Common myeloid progenitor, CD34-positive (primary cell): ENCODE measurements at regions not wholly inside any gene's neighbourhood (a gene's known extent, or its start where the extent isn't known, plus 50 kb on each side); places are given as distances from the start of the nearest gene placed in this dataset.
"Not testable (repeated sequence)": the region's sequence is repeated elsewhere in the genome, so short reads cannot be mapped to it uniquely, and the experiment has no call there.

ENCODE experiments used
- CTCF ChIA-PET: fragments of 350-600 bp; sonication (Branson Sonifier 250); formaldehyde crosslinking; loops from one replicate; lab custom pipeline; 2021; ENCODE audit warnings: antibody characterized with exemption; lab: Charles Lee
- POLR2A ChIA-PET: fragments of 350-600 bp; sonication (Branson Sonifier 250); formaldehyde crosslinking; loops from one replicate; lab custom pipeline; 2021; ENCODE audit warnings: antibody characterized with exemption; lab: Charles Lee
- DNase-seq, 3 donors: peaks; one replicate each; pipeline versions ENCODE4 v3.0.0 to v3.0.0-alpha.2; 2013
- H3K27ac ChIP-seq, 2 experiments: 1 replicate in 1 of 2; 2 replicates in 1 of 2; pipeline ENCODE4 v1.7.0; 2013; ENCODE audit warnings: inconsistent platforms in 2 of 2, low read length in 2 of 2, mild to moderate bottlenecking in 2 of 2, low read depth in 1 of 2, moderate library complexity in 1 of 2; ENCODE audit not compliant: severe bottlenecking in 2 of 2, insufficient read depth in 1 of 2, poor library complexity in 1 of 2
- H3K27me3 ChIP-seq, 5 experiments: replicated peaks in 2 of 5; 1 replicate in 3 of 5; 2 replicates in 2 of 5; pipeline versions ENCODE4 v1.6.1 to v1.7.0; 2013; ENCODE audit warnings: low read length in 4 of 5, mild to moderate bottlenecking in 2 of 5, moderate library complexity in 2 of 5, inconsistent platforms in 1 of 5; ENCODE audit not compliant: insufficient read depth in 5 of 5, control insufficient read depth in 4 of 5
- H3K36me3 ChIP-seq, 4 experiments: 1 replicate in 2 of 4; 2 replicates in 2 of 4; pipeline versions ENCODE4 v1.6.1 to v1.7.0; 2013; ENCODE audit warnings: low read length in 3 of 4, control low read depth in 1 of 4, mild to moderate bottlenecking in 1 of 4; ENCODE audit not compliant: control insufficient read depth in 4 of 4, insufficient read depth in 4 of 4
- H3K4me1 ChIP-seq, 4 experiments: 1 replicate in 3 of 4; 2 replicates in 1 of 4; pipeline versions ENCODE4 v1.6.1 to v1.7.1; 2013; ENCODE audit warnings: low read length in 3 of 4, mild to moderate bottlenecking in 3 of 4, control low read depth in 1 of 4, inconsistent platforms in 1 of 4, moderate library complexity in 1 of 4; ENCODE audit not compliant: control insufficient read depth in 4 of 4, insufficient read depth in 4 of 4; ENCODE audit errors: control extremely low read depth in 1 of 4
- H3K4me3 ChIP-seq, 7 experiments: 1 replicate in 4 of 7; 2 replicates in 3 of 7; pipeline versions ENCODE4 v1.5.1 to v1.7.0; 2013; ENCODE audit warnings: mild to moderate bottlenecking in 7 of 7, low read length in 6 of 7, moderate library complexity in 6 of 7, inconsistent platforms in 2 of 7, low read depth in 2 of 7, control low read depth in 1 of 7; ENCODE audit not compliant: insufficient read depth in 4 of 7, control insufficient read depth in 1 of 7; ENCODE audit errors: extremely low read depth in 1 of 7
- H3K9me3 ChIP-seq, 5 experiments: 1 replicate in 4 of 5; 2 replicates in 1 of 5; pipeline versions ENCODE4 v1.6.1 to v1.7.1; 2013; ENCODE audit warnings: low read length in 4 of 5, mild to moderate bottlenecking in 2 of 5, inconsistent platforms in 1 of 5, low read depth in 1 of 5, moderate library complexity in 1 of 5; ENCODE audit not compliant: control insufficient read depth in 4 of 5, insufficient read depth in 2 of 5; ENCODE audit errors: control extremely low read depth in 1 of 5
- WGBS: methylation state at CpG from one replicate; pipeline ENCODE4 v1.1.5; 2013; ENCODE audit not compliant: insufficient coverage; 5-methylcytosine and 5-hydroxymethylcytosine counted together

DNA sequence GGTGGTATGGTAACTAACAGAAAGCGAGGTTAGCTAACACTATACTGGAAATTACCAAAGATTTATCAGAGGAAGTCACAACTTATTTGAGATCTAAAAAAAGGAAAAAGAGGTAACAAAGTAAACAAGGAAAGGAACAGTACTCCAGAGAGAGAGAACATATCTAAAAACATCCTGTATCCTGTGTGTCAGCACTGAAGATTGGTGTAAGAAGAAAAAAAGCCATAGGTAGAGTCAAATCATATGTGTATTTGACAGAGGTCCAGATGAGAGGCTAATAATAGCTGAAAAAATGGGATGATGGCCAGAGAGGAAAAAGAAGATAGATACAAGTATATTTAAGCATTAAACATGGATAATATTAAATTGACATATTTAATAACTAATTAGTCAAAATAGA, 802.0 kb upstream of the FAM174A start:
- POLR2A ChIA-PET, CTCF ChIA-PET, H3K4me3 ChIP-seq, H3K36me3 ChIP-seq, H3K4me1 ChIP-seq, DNase-seq, H3K27ac ChIP-seq, H3K9me3 ChIP-seq, H3K27me3 ChIP-seq: not testable (repeated sequence)
- no CpG with 5 or more reads among the region's 1 CpG for WGBS

- H3K4me3 ChIP-seq, H3K27me3 ChIP-seq, CTCF ChIA-PET, H3K27ac ChIP-seq, H3K36me3 ChIP-seq, POLR2A ChIA-PET, H3K4me1 ChIP-seq, H3K9me3 ChIP-seq, DNase-seq: not testable (repeated sequence)
- no CpG with 5 or more reads among the region's 4 CpGs for WGBS
These were observed 801.8 kb upstream of the CHD1 start for GRCh38 chr5:99730653-99731052.

DNA sequence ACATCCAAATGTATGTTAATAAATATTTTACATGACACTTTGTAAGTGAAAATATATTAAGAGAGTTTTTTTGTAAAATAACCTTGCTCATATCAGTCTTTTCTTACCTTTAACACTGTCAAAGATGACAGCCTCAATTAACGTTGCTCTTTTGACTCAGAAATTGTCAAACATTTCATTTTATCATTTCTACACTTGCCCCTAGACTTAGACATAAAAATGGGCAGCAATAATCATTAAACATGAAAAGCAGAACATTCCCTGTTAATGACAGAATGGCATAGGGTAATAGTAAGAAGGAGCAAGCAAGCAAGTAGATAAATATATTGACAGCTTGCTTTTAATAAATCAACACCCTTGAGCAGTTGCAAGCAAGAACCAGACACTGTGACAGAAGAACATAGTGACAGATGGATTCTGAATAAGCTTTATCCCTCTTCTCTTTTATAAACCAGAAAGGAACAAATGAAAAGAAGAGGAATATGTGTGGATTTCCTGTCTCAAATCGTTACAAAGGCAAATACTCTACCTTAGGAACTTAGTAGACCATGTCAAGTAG, 796.0 kb upstream of the CHD1 start:
- H3K36me3 ChIP-seq = no peaks in the 10 kb centered on the region
- no CpG with 5 or more reads among the region's 2 CpGs for WGBS
- ChIA-PET CTCF (no interaction called here), POLR2A (no interaction called here)
- no peak overlapping the region for H3K27ac ChIP-seq
- no peaks in the 10 kb centered on the region for H3K4me1 ChIP-seq
- no peak for DNase-seq
- H3K27me3 ChIP-seq = no peaks in the 10 kb centered on the region
- H3K4me3 ChIP-seq = no peak overlapping the region
- no peaks in the 10 kb centered on the region for H3K9me3 ChIP-seq

GRCh38 chr5:99721506-99721905, 792.7 kb upstream of the CHD1 start:
- Histone ChIP-seq H3K9me3 (no peaks in the 10 kb centered on the region), H3K36me3 (no peaks in the 10 kb centered on the region), H3K27me3 (no peaks in the 10 kb centered on the region), H3K4me1 (no peaks in the 10 kb centered on the region), H3K4me3 (no peak overlapping the region), H3K27ac (no peak overlapping the region)
- ChIA-PET POLR2A (no interaction called here), CTCF (no interaction called here)
- no peak for DNase-seq

DNA sequence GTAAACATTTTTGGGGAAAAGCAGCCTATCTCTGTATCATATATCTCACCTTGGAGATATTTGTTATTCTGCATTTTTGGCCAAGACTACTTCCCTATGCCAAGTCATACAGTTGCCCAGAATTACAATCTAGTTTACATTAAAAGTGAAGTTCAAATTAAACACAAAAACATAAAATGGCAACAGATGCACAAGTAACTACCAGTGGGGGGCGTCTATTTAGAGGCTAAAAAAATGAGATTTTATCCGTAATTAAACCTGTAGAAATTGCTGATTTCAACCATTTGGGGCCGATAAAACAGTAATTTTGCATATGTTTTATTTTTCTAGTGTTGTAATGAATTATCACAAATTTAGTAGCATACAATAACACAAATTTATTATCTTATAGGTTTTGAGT, 787.1 kb upstream of the CHD1 start:
- no peak overlapping the region for H3K4me3 ChIP-seq
- no CpG with 5 or more reads among the region's 3 CpGs for WGBS
- CTCF ChIA-PET = no interaction called here
- H3K36me3 ChIP-seq = no peaks in the 10 kb centered on the region
- H3K4me1 ChIP-seq = no peaks in the 10 kb centered on the region
- no peaks in the 10 kb centered on the region for H3K27me3 ChIP-seq
- no peak for DNase-seq
- POLR2A ChIA-PET = no interaction called here
- no peaks in the 10 kb centered on the region for H3K9me3 ChIP-seq
- no peak overlapping the region for H3K27ac ChIP-seq

DNA sequence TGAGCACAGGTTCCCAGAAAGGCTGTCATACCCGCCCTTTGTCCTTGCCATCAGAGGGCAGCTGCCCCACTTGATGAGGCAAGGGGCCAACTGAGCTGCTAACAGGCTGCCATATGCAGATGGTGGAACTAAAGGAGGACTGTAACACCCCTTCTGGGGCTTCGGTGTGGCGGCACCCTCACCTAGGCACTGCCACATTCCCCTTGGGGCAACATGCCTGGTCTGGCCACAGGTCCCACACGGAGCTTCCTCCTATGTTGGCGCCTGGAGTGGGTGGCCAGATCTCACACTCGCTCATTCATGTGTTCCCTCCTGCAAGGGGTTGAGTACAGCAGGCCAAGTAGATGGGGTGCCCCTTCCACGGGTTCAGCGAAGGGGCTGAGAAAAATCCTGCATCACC, 777.4 kb upstream of the CHD1 start:
- CTCF ChIA-PET = no interaction called here
- no peaks in the 10 kb centered on the region for H3K9me3 ChIP-seq
- no peak overlapping the region for H3K4me3 ChIP-seq
- DNase-seq = no peak
- no peaks in the 10 kb centered on the region for H3K36me3 ChIP-seq
- no peak overlapping the region for H3K27ac ChIP-seq
- WGBS = 98% methylated on average over 4 of the region's 8 CpGs
- no peaks in the 10 kb centered on the region for H3K4me1 ChIP-seq
- H3K27me3 ChIP-seq = no peaks in the 10 kb centered on the region
- POLR2A ChIA-PET = no interaction called here

DNA sequence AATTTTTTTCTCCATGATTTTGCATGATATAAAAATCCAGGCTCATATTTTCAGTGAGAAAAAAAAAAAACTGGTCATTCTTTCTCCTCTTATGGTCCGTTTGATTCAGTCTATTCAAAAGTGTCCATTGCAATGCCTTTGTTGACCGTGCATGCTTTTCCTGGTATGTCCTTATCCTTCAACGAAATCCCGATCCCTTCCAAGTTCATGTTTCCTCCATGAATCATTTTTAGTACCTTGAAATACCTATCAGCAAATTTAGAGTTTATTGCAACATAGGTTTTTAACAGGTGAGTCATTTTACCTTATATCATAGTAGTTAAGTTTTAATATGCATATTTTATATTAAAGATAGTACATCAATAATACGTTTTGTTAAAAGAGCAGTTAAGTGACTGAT, 773.8 kb upstream of the CHD1 start:
- CTCF ChIA-PET = no interaction called here
- Histone ChIP-seq H3K27ac (no peak overlapping the region), H3K9me3 (no peaks in the 10 kb centered on the region), H3K36me3 (no peaks in the 10 kb centered on the region), H3K4me3 (no peak overlapping the region), H3K27me3 (peaks cover 0 to 5% (median 0%) of the 10 kb centered on the region in 5 experiments), H3K4me1 (no peaks in the 10 kb centered on the region)
- DNase-seq = no peak
- 95% methylated on average over 2 of the region's 5 CpGs for WGBS
- POLR2A ChIA-PET = no interaction called here
